Head of caudate nucleus (tissue), 42 donors: ENCODE measurements at regions not wholly inside any gene's neighbourhood (a gene's known extent, or its start where the extent isn't known, plus 50 kb on each side); places are given as distances from the start of the nearest gene placed in this dataset.
"Not testable (repeated sequence)": the region's sequence is repeated elsewhere in the genome, so short reads cannot be mapped to it uniquely, and the experiment has no call there.

Source experiments
- DNase-seq, 42 donors: peaks; one replicate each; pipeline versions ENCODE4 v3.0.0 to v3.0.0-alpha.2; 2020 to 2021; ENCODE audit warnings: mixed read lengths in 7 of 42
- intact Hi-C: fragments of 100-400 bp; cut with DNase I; formaldehyde crosslinking; loops from one replicate; pipeline ENCODE4 v1.15.0; 2022

DNA sequence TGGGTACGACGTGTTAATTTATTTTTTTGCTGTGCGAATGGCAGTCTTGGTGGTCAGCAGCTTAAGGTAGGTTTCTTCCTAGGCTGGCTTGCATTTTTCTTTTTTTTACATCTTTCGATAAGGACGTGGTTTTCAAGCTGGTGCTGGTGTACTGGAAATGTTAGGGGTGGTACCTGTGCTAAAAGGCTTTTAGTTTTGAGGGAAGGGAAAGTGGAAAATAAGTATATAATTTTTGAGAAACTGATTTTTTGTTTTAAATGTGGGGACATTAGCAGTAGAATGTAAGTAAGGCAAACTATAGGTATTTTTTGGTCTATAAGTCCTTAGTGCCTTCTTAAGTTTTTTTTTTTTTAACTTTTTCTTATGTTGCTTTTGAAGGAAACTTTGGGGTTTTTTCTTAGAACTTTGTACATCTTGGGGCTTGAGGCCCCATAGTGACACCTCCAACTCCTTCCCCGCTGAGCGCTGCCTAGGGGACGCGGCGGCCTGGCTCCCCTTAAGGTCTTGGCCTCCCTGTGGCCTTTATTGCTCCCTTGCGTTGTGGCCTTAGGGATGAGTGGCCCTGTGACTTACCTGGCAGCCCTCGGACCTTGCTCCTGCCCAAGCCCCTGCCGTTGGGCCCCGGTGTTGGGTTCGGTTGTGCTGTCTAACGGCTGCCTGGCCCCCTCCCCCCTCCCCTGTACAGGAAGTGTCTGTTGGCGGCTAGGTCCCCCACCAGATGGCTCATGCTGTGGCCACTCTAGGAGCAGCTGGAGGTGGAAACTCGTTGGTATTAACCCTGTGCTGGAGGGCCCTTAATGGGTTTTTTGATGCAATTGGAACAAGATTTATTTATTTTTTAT lies 88.0 kb upstream of the RPRML start:
- intact Hi-C loops = no loop called here
- DNase-seq = peak; percentile 61 to 91 (median 80)

DNA sequence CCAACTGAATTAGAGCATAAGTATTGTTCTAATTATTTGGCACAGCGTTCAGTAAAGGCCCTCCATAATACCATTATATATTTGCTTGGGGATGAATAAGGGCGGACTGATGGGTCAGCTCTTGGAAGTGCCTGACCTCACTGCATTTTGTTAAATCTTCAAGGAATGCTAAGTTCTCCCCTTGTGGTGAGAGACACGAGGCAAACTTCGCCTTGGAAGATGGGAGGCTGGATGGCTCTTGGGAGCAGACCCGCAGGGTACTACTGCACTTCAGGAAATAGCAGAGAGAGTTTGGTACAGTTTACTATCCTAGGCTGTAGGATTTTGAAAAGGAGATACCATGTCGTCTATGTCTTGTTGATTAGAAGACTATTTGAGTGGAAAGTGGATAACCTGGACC lies 87.0 kb upstream of the RPRML start:
- intact Hi-C loops = no loop called here
- no peak for DNase-seq

DNA sequence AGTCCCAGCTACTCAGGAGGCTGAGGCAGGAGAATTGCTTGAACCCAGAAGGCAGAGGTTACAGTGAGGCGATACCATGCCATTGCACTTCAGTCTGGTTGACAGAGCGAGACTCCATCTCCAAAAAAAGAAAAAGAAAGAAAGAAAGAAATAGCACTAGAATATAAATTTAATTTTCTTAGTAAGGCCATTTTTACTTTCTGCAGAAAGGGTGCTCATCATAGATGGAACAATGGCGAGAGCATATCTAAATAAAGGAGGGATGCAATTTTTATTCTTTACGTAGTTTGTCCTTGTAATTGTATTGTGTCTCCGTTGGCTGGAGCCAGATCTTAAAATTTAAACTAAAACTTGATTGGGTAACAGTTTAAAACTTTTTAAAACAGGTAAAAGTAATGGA lies 85.6 kb upstream of the RPRML start:
- no peak for DNase-seq
- intact Hi-C loops = no loop called here

DNA sequence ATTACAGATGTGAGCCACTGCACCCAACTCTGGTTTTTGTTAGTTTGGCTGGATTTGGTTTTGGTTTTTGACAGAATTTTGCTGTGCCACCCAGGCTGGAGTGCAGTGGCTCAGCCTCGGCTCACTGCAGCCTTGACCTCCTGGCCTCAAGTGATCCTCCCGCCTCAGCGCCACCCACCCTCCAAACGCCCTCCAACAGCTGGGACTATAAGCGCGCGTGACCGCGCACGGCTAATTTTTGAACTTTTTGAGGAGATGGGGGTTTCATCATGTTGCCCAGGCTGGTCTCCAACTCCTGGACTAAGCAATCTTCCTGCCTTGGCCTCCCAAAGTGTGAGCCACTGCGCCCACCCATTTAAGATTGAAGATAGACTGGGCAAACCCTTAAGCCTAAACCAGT lies 84.4 kb upstream of the RPRML start:
- intact Hi-C loops = no loop called here
- no peak for DNase-seq

DNA sequence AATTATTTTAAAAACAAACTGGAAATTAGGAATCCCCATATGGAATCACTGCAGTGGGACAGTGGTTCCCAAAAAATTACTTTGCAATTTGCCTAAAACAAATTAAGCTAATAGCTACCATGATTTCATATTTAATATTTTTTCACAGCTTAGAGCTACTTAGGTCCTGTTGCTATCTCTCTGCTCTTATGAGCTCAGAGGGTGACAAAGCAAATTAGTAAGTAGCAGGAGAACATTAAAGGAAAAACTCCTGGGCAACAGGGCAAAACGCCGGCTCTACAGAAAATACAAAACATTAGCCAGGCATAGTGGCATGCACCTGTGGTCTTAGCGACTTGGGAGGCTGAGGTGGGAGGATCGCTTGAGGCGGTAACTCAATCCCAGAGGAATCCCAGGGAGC lies 83.8 kb upstream of the RPRML start:
- intact Hi-C loops, DNase-seq: not testable (repeated sequence)

DNA sequence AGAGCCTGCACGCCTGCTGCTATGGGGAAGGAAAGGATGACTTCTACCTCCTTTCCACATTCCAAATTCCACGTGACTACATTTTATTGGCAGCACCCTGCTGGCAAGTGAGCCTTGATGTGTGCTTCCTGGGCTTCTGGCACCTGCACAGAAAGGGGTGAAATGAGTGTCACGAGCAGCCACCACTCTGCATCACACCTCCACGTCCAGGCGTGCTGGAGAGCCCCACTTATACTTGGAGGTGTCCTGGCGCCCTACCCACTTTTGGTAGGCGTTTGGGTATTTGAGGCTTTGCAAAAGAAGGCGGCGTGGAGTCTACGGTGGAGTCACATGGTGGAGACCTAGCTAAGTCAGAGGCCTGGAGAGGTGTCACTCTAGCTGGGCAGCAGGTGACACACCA lies 81.0 kb upstream of the RPRML start:
- DNase-seq, intact Hi-C loops: not testable (repeated sequence)

DNA sequence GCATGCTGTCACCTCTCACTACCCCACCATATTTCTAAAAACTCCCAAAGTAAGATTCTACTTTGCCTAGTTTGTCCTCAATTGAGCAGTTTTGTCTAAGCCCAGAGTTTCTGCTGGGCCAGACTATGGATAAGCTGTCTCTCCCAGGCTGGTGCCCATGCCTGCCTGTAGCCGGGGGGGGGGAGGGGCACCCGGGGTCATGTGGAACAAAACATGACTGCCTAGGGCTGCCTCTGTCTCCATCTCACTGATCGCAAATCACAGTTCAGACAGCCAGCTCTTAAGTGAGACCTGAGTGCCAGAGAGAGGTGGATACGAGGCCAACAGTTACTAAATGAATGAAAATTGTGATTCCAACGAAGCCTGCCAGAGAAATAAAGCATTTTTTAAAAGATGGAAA lies 78.8 kb upstream of the RPRML start:
- no peak for DNase-seq

DNA sequence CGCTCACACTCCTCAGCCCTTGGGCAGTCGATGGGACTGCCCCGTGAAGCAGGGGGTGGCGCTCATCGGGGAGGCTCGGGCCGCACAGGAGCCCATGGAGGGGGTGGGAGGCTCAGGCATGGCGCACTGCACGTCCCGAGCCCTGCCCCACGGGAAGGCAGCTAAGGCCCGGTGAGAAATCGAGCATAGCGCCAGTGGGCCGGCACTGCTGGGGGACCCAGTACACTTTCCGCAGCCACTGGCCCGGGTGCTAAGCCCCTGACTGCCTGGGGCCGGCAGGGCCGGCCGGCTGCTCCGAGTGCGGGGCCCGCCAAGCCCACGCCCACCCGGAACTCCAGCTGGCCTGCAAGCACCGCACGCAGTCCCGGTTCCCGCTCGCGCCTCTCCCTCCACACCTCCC lies 78.2 kb upstream of the RPRML start:
- intact Hi-C loops, DNase-seq: not testable (repeated sequence)

More for the DNA sequence above, 78.8 kb upstream of the RPRML start:
- intact Hi-C loops = no loop called here

DNA sequence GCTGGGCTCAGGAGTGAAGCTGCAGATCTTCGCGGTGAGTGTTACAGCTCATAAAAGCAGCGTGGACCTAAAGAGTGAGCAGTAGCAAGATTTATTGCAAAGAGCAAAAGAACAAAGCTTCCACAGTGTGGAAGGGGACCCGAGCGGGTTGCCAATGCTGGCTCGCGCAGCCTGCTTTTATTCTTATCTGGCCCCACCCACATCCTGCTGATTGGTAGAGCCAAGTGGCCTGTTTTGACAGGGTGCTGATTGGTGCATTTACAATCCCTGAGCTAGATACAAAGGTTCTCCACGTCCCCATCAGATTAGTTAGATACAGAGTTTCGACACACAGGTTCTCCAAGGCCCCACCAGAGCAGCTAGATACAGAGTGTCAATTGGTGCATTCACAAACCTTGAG lies 77.6 kb upstream of the RPRML start:
- DNase-seq = peak in 1 of 42 donors; percentile 46
- intact Hi-C loops = not testable (repeated sequence)
